Esophagus mucosa (tissue), 1 donor: ENCODE measurements at regions not wholly inside any gene's neighbourhood (a gene's known extent, or its start where the extent isn't known, plus 50 kb on each side); places are given as distances from the start of the nearest gene placed in this dataset.

ENCODE experiments used
- ATAC-seq: fragments of 200-7000 bp; cut with Tn5 transposase; one replicate; pipeline ENCODE4 v1.9.1; 2020
- donor health status: DM: yes; HTN: yes; CAD: no.

DNA sequence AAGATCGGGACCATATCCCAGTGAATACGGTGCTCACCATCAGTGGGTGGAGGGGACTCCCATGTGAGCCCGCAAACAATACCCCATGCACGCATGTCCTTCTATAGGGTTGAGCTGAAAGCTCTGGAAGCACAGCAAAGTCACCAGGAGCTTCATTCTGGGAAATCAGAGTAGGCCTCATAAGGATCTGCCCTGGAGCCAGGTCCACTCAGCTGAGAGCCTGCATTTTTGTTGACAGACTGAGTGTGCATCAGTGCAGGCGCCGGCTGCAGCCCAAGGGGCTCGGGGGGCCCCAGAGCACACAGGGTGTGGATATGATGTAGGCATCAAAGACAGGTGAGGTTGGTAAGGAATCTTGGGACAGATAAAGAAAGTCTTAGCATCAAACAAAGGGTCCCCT, 79.8 kb upstream of the CD93 start:
- ATAC-seq = no peak

- ATAC-seq = no peak
These were observed 79.2 kb upstream of the CD93 start for GRCh38 chr20:23165307-23165750.

- no peak for ATAC-seq
These were observed 78.1 kb upstream of the CD93 start for GRCh38 chr20:23164176-23164601.

GRCh38 chr20:23163562-23163961, 77.4 kb upstream of the CD93 start:
- ATAC-seq = no peak

- ATAC-seq = no peak
These were observed 76.8 kb upstream of the CD93 start for GRCh38 chr20:23162887-23163286.

- peak; percentile 81 for ATAC-seq
These were observed 76.0 kb upstream of the CD93 start for GRCh38 chr20:23161968-23162696.

DNA sequence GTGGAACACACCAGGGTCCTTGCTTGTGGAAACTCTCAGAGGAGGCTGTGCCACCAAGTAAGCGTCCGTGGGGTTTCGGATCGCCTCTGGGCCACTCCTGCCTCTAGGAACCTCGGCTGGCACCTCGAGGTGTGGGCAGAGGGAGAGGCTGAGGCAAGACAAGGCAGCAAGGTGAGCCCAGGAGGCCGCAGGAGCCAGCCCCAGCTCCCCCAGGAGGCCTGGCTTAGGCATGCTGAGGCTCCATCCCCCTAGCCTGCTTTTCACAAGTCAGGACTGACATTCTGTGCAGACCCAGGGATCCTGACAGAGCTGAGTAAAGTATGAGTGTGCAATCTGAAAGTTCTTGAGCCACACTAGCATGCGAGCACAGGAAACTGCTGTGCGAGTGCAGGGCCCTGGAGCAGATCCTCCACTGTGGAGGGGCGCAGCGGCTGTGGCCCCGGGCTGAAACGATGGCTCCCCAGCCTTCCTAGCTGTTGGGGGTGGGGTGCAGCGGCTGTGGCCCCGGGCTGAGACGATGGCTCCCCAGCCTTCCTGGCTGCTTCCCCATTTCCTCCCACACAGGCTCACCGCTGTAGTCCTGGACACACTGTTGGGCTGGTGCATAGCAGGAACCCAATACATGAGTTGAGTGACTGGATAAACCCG, 75.2 kb upstream of the CD93 start:
- peak; percentile 44 for ATAC-seq

DNA sequence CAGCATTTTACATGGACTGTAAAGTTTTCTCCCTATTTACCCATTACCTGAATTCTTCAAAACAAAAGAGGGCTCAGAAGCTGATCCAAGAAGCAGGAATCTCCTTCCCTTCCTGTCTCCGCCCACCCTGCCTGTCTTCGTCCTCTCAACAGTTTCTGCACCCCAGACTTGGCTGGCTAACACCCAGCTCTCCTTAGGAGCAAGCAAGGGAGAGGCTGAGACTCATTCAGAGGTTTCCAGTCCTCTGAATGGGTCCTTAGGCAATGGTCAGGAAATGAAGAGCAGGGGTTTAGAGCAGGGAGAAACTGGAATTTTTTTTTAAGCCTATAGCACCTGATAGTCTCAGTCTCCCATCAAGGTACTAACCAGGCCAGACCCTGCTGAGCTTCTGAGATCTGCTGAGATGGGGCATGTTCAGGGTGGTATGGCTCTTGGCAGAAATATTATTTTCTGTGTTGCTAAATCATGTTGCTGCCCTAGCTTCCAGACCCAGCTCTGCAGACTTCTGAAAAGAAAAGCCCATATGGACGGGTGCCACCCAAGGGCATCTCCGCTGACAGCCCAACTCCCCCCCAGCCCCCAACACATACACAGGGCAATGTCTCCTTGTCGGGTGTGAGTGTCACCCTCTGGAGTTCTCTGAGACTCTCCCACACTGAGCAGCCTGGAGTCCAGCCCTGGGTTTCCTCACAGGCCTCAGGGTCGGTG, 74.6 kb upstream of the CD93 start:
- ATAC-seq = no peak

DNA sequence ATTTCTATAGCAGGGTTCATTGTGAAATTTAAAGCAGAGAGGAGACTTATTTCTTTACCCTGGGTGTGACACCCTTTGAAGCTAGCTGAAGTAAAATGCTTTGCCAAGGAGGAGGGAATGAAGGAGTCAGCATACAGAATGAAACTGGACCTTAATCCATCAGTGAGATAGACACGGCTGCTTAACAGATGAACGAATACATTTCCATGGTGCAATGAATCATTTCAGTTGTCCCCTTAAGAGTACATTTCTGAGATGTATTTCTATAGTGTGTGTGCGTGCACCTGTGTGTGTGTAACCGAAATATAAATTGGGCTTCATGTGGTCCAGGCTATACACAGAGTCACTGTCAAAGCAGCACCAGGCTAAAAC, 73.8 kb upstream of the CD93 start:
- ATAC-seq = peak; percentile 10

DNA sequence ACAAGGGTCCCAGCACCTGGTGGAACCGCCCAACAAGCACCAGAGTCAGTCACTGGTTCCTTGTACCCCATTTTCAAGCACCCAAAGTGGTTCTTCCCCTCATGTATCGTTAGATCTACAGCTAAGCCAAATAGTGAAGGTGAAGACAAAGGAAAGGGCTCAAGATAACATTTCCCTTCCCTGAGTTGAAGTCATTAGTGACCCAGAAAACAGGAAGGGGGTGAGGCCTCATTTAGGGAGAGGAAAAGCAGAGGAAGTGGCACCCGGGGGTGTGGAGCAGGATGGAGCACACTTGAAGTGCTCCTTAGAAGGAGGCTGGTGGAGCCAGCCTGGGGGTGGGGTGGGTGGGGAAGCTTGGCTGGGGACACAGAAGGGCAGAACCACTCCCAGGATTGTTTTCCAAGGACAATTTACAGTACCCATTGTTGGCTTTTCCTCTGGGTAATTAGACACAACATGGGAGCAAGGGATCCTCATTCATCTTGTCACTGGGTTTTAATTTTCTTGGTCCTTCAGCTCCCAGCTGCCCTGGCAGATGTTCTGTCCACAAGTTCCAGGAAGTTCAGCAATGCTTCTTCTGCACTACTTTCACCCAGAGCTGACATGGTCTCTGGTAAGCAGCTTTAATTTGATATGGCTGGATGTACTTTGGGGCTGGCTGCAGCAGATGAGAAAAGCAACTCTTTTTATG, 73.3 kb upstream of the CD93 start:
- no peak for ATAC-seq

DNA sequence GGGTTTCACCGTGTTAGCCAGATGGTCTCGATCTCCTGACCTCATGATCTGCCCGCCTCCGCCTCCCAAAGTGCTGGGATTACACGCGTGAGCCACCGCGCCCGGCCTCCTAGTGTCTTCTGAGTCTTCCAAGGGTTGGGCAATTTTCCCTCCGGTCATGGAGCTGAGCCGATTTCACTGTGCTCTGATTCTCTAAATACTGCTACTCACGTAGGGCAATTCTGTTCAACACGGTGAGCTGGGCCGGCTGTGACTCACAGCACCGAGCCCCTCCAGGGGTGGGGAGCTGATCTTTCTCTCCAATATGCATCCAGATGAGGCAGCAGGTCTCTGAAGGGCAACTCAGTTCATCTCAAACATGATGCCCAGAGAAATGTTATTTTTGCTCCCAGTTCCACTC, 71.6 kb upstream of the CD93 start:
- peak; percentile 70 for ATAC-seq

GRCh38 chr20:23156842-23157423, 70.8 kb upstream of the CD93 start:
- ATAC-seq = no peak

- ATAC-seq = peak; percentile 14
These were observed 70.2 kb upstream of the CD93 start for GRCh38 chr20:23156170-23156841.

- ATAC-seq = peak; percentile 19
These were observed 69.0 kb upstream of the CD93 start for GRCh38 chr20:23155141-23155590.

GRCh38 chr20:23153696-23154341, 67.7 kb upstream of the CD93 start:
- ATAC-seq = no peak

- ATAC-seq = no peak
These were observed 66.8 kb upstream of the CD93 start for GRCh38 chr20:23152902-23153301.

GRCh38 chr20:23152308-23152892, 66.3 kb upstream of the CD93 start:
- peak; percentile 27 for ATAC-seq

- no peak for ATAC-seq
These were observed 65.8 kb upstream of the CD93 start for GRCh38 chr20:23151885-23152284.

- ATAC-seq = no peak
These were observed 65.0 kb upstream of the CD93 start for GRCh38 chr20:23151008-23151703.

DNA sequence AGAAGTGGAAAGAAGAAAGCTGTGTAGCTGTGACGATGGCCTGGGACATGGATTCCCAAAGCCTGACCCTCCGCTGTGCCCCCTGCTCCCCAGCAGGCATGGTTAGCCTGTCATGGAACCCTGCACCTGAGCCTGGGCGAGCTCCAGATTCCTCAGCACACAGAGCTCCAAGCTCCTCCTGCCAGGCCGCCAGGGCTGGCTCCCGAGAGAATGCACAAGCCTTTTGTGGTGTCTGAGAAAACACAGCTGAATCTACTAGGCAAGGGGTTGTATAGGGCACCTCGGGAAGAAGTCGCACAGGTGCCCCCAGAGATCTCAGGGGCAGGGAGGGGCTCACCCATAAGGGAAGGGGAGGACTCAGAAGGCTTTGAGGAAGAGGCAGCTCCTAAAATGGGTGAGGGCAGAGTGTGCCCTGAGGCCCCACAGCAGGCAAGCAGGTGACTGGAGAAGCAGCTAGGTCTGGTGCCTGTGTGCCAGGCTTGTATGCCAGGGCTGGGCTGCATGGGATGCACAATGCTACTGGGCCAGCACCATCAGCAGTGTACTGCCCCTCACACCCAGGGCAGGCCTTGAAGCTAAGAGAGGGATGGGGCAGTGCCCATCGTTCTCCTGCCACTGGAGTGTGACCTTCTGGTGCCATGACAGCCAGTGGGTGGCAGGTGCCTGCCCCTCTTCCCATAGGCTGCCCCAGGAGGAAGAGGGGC, 64.3 kb upstream of the CD93 start:
- ATAC-seq = peak; percentile 9
